ENCODE measurements at regions not wholly inside any gene's neighbourhood (a gene's known extent, or its start where the extent isn't known, plus 50 kb on each side); places are given as distances from the start of the nearest gene placed in this dataset.

- TF ChIP-seq CTCF (IDR thresholded peaks at IDR 0.05; ENCODE audit: extremely low read depth in 1 of 2, insufficient read depth in 1 of 2, low read depth in 1 of 2, low read length in 2 of 2) = no peak
- TF ChIP-seq POLR2A (IDR thresholded peaks at IDR 0.05; ENCODE audit: low read depth, low read length) = no peak
- TF ChIP-seq FOS (IDR thresholded peaks at IDR 0.05; ENCODE audit: borderline replicate concordance, insufficient read depth, low read length) = no peak
- TF ChIP-seq EZH2 (IDR thresholded peaks at IDR 0.05; ENCODE audit: borderline replicate concordance, low read depth, low read length, severe bottlenecking) = no peak
- TF ChIP-seq POLR2AphosphoS5 (IDR thresholded peaks at IDR 0.05; ENCODE audit: insufficient read depth, low read depth, low read length) = no peak
- TF ChIP-seq JUN (IDR thresholded peaks at IDR 0.05; ENCODE audit: borderline replicate concordance, insufficient read depth, insufficient read length, low read depth) = no peak
Measured at GRCh38 chr3:16053794-16054193, 120.7 kb upstream of the GALNT15 start.

Measured in endothelial cell of umbilical vein (primary cell).